CD4-positive, alpha-beta T cell (primary cell): ENCODE measurements at regions not wholly inside any gene's neighbourhood (a gene's known extent, or its start where the extent isn't known, plus 50 kb on each side); places are given as distances from the start of the nearest gene placed in this dataset.
"Not testable (repeated sequence)": the region's sequence is repeated elsewhere in the genome, so short reads cannot be mapped to it uniquely, and the experiment has no call there.

Source experiments
- ATAC-seq: fragments of 200-7000 bp; cut with Tn5 transposase; one replicate; pipeline ENCODE4 v1.10.0; 2022; ENCODE audit warnings: mild to moderate bottlenecking; ENCODE audit not compliant: poor library complexity
- CTCF ChIA-PET: fragments of 350-600 bp; sonication (Branson Sonifier 250); formaldehyde crosslinking; loops from one replicate; lab custom pipeline; 2021; ENCODE audit warnings: antibody characterized with exemption, inconsistent platforms; lab: Charles Lee
- POLR2A ChIA-PET: fragments of 350-600 bp; sonication (Branson Sonifier 250); formaldehyde crosslinking; loops from one replicate; lab custom pipeline; 2021; ENCODE audit warnings: antibody characterized with exemption, inconsistent platforms; lab: Charles Lee
- DNase-seq, 14 experiments: peaks; one replicate each; pipeline ENCODE4 v3.0.0-alpha.2; 2013 to 2020; ENCODE audit warnings: mixed read lengths in 2 of 14
- H3K27ac ChIP-seq, 2 donors: one replicate each; pipeline versions ENCODE4 v1.5.1 to v1.7.0; 2013; ENCODE audit warnings: low read length in 2 of 2, low read depth in 1 of 2, mild to moderate bottlenecking in 1 of 2
- H3K27me3 ChIP-seq, 2 experiments: 1 replicate in 1 of 2; 2 replicates in 1 of 2; pipeline versions ENCODE4 v1.6.1 to v1.7.0; 2013; ENCODE audit warnings: low read length in 2 of 2, control low read depth in 1 of 2, mild to moderate bottlenecking in 1 of 2, moderate library complexity in 1 of 2; ENCODE audit not compliant: insufficient read depth in 2 of 2, control insufficient read depth in 1 of 2
- H3K36me3 ChIP-seq: one replicate; pipeline ENCODE4 v1.6.1; 2013; ENCODE audit warnings: low read length, control low read depth; ENCODE audit not compliant: insufficient read depth
- H3K4me1 ChIP-seq: one replicate; pipeline ENCODE4 v1.6.1; 2013; ENCODE audit warnings: low read length, control low read depth; ENCODE audit not compliant: insufficient read depth
- H3K4me3 ChIP-seq: one replicate; pipeline ENCODE4 v1.5.1; 2013; ENCODE audit warnings: mild to moderate bottlenecking, low read length, moderate library complexity
- H3K9me3 ChIP-seq, 2 experiments: 1 replicate in 1 of 2; 2 replicates in 1 of 2; pipeline versions ENCODE4 v1.6.1 to v1.7.0; 2013; ENCODE audit warnings: low read length in 2 of 2, mild to moderate bottlenecking in 2 of 2, control low read depth in 1 of 2, moderate library complexity in 1 of 2; ENCODE audit not compliant: control insufficient read depth in 1 of 2, insufficient read depth in 1 of 2
- H3K27ac Mint-ChIP-seq: one replicate; pipeline ENCODE4 v1.8.0; 2020; ENCODE audit warnings: mixed read lengths
- H3K27me3 Mint-ChIP-seq: one replicate; pipeline ENCODE4 v1.8.0; 2021; ENCODE audit warnings: mixed read lengths
- H3K36me3 Mint-ChIP-seq: one replicate; pipeline ENCODE4 v1.8.0; 2021; ENCODE audit warnings: low read depth, mixed read lengths
- H3K4me1 Mint-ChIP-seq: one replicate; pipeline ENCODE4 v1.8.0; 2021; ENCODE audit warnings: low read depth, mixed read lengths
- H3K4me3 Mint-ChIP-seq: one replicate; pipeline ENCODE4 v1.8.0; 2020; ENCODE audit warnings: mild to moderate bottlenecking, mixed read lengths
- H3K9me3 Mint-ChIP-seq: one replicate; pipeline ENCODE4 v1.8.0; 2020; ENCODE audit warnings: mixed read lengths
- intact Hi-C, 2 experiments: fragments of 100-400 bp; cut with DNase I in 1 of 2; cut with micrococcal nuclease in 1 of 2; formaldehyde crosslinking; loops; one replicate each; pipeline versions ENCODE4 v1.15.1 to v1.9.0; 2023 to 2025; cut with DNase I, micrococcal nuclease
- TF ChIP-seq, protein P1 (sequence below): fragments of 200-600 bp; IDR thresholded peaks from one replicate; pipeline ENCODE4 v1.8.0; 2022; ENCODE audit warnings: antibody characterized with exemption, mild to moderate bottlenecking

DNA sequence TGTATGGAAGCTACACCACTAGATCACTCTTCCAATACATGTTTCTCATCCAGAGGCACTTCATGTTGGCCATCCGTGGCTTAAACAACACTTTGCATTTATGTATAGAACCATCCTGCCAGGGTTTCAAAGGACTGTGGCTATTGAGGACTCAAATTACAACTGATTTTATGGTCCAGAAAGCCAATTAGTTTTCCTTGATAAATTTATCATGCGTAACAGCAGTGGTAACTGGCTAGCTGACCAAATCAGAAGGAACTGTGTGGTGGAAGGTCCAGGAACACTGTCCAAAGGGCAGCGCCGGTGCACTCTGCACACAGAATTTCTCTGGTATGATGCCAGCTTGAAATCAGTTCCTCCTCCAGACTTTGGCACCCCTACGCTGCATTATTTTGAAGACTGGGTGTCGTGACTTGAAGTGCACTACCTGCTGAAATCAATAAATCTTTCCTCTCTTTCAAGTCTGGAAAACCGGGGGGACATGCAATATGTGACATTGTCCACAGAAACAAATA lies 69.3 kb upstream of the TMEM252 start:
- no peak for ATAC-seq
- Mint-ChIP-seq H3K36me3 (no peaks in the 10 kb centered on the region), H3K9me3 (no peaks in the 10 kb centered on the region), H3K4me3 (no peak overlapping the region), H3K27ac (no peak overlapping the region), H3K4me1 (no peaks in the 10 kb centered on the region), H3K27me3 (peaks cover 8% of the 10 kb centered on the region)
- peaks cover 0 to 9% of the 10 kb centered on the region in 2 experiments for H3K9me3 ChIP-seq
- H3K36me3 ChIP-seq = no peaks in the 10 kb centered on the region
- DNase-seq = no peak
- ChIA-PET POLR2A (no interaction called here), CTCF (no interaction called here)
- intact Hi-C loops = loop anchor here in 1 of 2 experiments (1.0 kb wide), 1 partner anchor 12 kb away; no protein-coding TSS in a partner anchor
- H3K27me3 ChIP-seq = no peaks in the 10 kb centered on the region
- no peak overlapping the region for H3K4me3 ChIP-seq
- TF ChIP-seq, protein P1, sequence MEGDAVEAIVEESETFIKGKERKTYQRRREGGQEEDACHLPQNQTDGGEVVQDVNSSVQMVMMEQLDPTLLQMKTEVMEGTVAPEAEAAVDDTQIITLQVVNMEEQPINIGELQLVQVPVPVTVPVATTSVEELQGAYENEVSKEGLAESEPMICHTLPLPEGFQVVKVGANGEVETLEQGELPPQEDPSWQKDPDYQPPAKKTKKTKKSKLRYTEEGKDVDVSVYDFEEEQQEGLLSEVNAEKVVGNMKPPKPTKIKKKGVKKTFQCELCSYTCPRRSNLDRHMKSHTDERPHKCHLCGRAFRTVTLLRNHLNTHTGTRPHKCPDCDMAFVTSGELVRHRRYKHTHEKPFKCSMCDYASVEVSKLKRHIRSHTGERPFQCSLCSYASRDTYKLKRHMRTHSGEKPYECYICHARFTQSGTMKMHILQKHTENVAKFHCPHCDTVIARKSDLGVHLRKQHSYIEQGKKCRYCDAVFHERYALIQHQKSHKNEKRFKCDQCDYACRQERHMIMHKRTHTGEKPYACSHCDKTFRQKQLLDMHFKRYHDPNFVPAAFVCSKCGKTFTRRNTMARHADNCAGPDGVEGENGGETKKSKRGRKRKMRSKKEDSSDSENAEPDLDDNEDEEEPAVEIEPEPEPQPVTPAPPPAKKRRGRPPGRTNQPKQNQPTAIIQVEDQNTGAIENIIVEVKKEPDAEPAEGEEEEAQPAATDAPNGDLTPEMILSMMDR = no peak
- H3K27ac ChIP-seq = no peak overlapping the region
- no peaks in the 10 kb centered on the region for H3K4me1 ChIP-seq

GRCh38 chr9:68614121-68614520 lies 73.4 kb upstream of the TMEM252 start:
- H3K36me3 ChIP-seq = no peaks in the 10 kb centered on the region
- ATAC-seq (no peak), DNase-seq (no peak)
- Mint-ChIP-seq H3K4me1 (no peaks in the 10 kb centered on the region), H3K4me3 (no peak overlapping the region), H3K9me3 (no peaks in the 10 kb centered on the region), H3K36me3 (no peaks in the 10 kb centered on the region), H3K27me3 (peaks cover 12% of the 10 kb centered on the region), H3K27ac (no peak overlapping the region)
- no peaks in the 10 kb centered on the region for H3K4me1 ChIP-seq
- POLR2A ChIA-PET = no interaction called here
- TF ChIP-seq, protein P1 = no peak
- peaks cover 0 to 8% of the 10 kb centered on the region in 2 experiments for H3K9me3 ChIP-seq
- H3K4me3 ChIP-seq = no peak overlapping the region
- no peaks in the 10 kb centered on the region for H3K27me3 ChIP-seq
- no peak overlapping the region for H3K27ac ChIP-seq
- intact Hi-C loops = no loop called here
- CTCF ChIA-PET = no interaction called here

DNA sequence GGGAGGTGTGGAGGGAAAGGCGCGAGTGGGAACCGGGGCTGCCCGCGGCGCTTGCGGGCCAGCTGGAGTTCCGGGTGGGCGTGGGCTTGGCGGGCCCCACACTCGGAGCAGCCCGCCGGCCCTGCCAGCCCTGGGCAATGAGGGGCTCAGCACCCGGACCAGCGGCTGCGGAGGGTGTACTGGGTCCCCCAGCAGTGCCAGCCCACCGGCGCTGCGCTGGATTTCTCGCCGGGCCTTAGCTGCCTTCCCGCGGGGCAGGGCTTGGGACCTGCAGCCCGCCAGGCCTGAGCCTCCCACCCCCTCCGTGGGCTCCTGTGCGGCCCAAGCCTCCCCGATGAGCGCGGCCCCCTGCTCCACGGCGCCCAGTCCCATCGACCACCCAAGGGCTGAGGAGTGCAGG lies 76.3 kb upstream of the TMEM252 start:
- ATAC-seq, POLR2A ChIA-PET, H3K36me3 Mint-ChIP-seq, DNase-seq, H3K27ac ChIP-seq, H3K27ac Mint-ChIP-seq, intact Hi-C loops, H3K4me1 ChIP-seq, H3K9me3 ChIP-seq, H3K27me3 ChIP-seq, H3K9me3 Mint-ChIP-seq, H3K4me3 ChIP-seq, H3K36me3 ChIP-seq, H3K4me3 Mint-ChIP-seq, CTCF ChIA-PET, H3K4me1 Mint-ChIP-seq: not testable (repeated sequence)
- peaks cover 17% of the 10 kb centered on the region for H3K27me3 Mint-ChIP-seq

DNA sequence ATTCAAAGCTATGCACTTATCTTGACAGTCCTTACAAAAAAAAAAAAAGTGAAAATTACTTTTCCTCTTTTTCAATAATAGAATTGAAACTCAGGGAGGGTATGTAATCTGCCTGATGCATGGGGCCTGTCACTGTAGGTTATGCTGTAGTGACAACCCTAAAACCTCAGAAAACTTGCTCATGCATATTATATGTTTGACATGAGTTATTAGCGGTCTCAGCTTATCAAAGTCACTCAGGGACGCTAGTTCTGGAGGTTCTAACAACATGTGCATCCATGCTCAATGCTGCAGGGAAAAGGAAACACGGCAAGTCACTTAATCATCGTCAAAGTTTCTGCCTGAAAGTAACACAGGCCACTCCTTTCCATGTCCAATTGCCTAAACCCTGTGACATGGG lies 78.4 kb upstream of the TMEM252 start:
- intact Hi-C loops = no loop called here
- Histone ChIP-seq H3K4me3 (no peak overlapping the region), H3K9me3 (peaks cover 0 to 7% of the 10 kb centered on the region in 2 experiments), H3K4me1 (no peaks in the 10 kb centered on the region), H3K27me3 (peaks cover 0 to 4% of the 10 kb centered on the region in 2 experiments), H3K27ac (no peak overlapping the region), H3K36me3 (no peaks in the 10 kb centered on the region)
- DNase-seq (no peak), ATAC-seq (no peak)
- Mint-ChIP-seq H3K27me3 (peaks cover 17% of the 10 kb centered on the region), H3K36me3 (no peaks in the 10 kb centered on the region), H3K9me3 (no peaks in the 10 kb centered on the region), H3K27ac (no peak overlapping the region), H3K4me1 (no peaks in the 10 kb centered on the region), H3K4me3 (no peak overlapping the region)
- CTCF ChIA-PET = no interaction called here
- POLR2A ChIA-PET = no interaction called here
- TF ChIP-seq, protein P1 = no peak
